Stimulated activated naive CD8-positive, alpha-beta T cell treated with anti-CD3 and anti-CD28 coated beads, Interleukin-15, amount 100 ng/mL, for 72 hours (primary cell): ENCODE measurements at regions not wholly inside any gene's neighbourhood (a gene's known extent, or its start where the extent isn't known, plus 50 kb on each side); places are given as distances from the start of the nearest gene placed in this dataset.

Experiments used
- ATAC-seq: fragments of 150-1000 bp; cut with Tn5 transposase; 2 replicates; pipeline ENCODE4 v1.10.0; 2021; ENCODE audit warnings: mild to moderate bottlenecking, moderate library complexity
- DNase-seq, 2 donors: peaks; one replicate each; pipeline ENCODE4 v3.0.0; 2021 to 2022
- H3K27ac Mint-ChIP-seq, 2 donors: one replicate each; pipeline ENCODE4 v1.8.0; 2022; ENCODE audit warnings: mild to moderate bottlenecking in 2 of 2, mixed read lengths in 2 of 2, moderate library complexity in 2 of 2
- H3K27me3 Mint-ChIP-seq: one replicate; pipeline ENCODE4 v1.8.0; 2022; ENCODE audit warnings: mixed read lengths
- H3K4me1 Mint-ChIP-seq: one replicate; pipeline ENCODE4 v1.8.0; 2022; ENCODE audit warnings: mild to moderate bottlenecking, mixed read lengths
- H3K4me3 Mint-ChIP-seq, 2 donors: one replicate each; pipeline ENCODE4 v1.8.0; 2022; ENCODE audit warnings: mild to moderate bottlenecking in 2 of 2, mixed read lengths in 2 of 2, moderate library complexity in 1 of 2
- H3K9me3 Mint-ChIP-seq, 2 donors: one replicate each; pipeline ENCODE4 v1.8.0; 2022; ENCODE audit warnings: mixed read lengths in 2 of 2

DNA sequence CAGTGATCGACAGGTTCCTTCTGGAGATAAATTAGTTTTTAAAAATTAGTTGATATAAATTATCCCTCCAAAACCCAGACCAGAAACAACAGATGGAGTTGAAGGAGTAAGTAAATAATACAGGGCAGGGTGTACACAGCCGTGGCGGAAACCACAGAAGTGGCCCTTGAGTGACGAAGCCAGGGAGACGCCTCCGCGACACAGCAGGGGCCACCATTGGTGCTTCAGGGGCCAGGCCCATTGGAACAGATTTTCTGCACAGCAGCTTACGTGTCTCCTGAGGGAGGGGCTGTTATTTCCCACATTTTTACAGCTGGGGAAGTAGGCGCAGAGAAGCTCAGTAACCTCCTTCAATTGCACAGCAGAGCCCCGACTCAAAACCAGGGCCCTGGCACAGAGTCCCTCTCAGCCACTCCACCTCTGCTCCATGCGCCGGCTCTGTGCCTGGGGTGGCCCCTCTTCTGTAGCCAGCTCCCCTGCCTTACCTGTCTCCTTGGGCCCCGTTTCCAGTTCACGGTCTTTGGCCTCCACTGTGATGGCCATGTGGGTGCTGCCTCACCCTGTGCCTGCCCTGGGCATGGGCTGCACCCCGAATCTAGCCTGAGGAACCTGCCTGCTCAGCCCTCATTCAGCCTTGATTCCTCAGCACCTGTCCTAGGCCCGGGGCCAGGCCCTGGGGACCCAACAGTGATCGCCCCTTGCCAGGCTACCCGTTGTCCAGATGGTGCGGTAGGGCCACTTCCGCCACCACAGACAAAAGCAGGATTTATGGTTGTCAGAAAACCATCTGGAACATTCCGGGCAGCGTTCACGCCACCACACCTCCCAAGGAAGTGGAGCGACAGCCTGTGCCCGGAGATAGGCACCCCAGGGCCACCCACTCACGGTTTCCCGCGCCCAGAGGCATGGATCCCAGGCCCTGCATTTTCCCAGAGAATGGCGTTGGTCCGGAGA lies 128.5 kb upstream of the GSE1 start:
- H3K27me3 Mint-ChIP-seq = no peaks in the 10 kb centered on the region
- no peak overlapping the region for H3K4me3 Mint-ChIP-seq
- no peak for ATAC-seq
- H3K27ac Mint-ChIP-seq = no peak overlapping the region
- no peaks in the 10 kb centered on the region for H3K9me3 Mint-ChIP-seq
- DNase-seq = no peak
- H3K4me1 Mint-ChIP-seq = peaks cover 5% of the 10 kb centered on the region

DNA sequence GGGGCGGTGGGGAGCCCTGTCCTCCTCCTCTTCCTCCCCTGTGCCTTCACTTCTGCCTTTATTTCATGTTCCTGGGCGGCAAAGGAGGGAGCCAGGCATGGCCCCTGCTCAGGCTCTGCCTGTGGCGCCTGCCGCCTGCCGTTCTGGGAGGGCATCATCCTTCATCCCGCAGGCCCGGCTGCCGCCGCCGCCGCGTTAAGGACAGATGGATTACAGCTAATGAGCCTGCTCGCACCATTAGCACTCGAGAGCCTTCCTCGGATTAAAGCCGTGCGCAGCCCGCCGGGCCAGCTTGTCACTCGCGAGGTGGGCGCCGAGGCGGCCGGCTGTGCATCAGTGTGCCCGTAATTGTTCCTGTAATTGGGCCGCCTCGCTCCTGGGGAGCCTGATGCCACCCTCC lies 127.7 kb upstream of the GSE1 start:
- no peak for ATAC-seq
- Mint-ChIP-seq H3K9me3 (no peaks in the 10 kb centered on the region), H3K27me3 (no peaks in the 10 kb centered on the region), H3K4me1 (no peaks in the 10 kb centered on the region), H3K27ac (no peak overlapping the region), H3K4me3 (no peak overlapping the region)
- no peak for DNase-seq

DNA sequence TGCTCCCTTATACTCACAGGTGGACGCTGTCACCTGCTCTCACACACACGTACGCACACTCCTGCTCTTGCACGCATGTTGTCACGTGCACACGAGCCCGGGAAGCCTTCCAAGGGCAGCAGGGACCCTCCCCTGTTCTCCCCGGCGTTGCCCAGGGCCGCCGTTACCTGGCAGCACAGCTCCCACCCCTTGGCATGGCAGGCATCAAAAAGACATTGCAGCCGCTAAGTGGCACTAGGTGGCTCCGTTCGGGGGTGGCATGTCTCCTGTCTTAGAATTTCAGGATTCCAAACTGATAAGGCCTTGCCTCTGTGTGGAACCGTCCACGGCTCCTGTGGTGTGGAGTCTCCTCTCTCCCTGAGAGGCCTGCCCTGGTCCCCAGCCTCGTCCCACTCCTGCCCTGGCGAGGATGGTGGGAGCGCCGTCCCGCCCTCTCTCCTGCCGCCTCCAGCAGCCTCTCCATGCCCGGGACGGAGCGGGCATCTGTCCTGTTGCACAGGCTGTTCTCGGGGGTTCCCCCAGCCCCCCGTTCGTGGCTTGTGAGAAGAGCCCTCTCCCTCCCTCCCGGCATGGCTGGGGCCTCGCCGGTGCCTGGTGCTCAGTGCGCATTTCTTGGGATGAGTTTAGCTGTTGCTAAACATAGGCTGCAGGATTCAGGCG lies 126.7 kb upstream of the GSE1 start:
- H3K27ac Mint-ChIP-seq = no peak overlapping the region
- H3K9me3 Mint-ChIP-seq = no peaks in the 10 kb centered on the region
- no peak for DNase-seq
- H3K4me3 Mint-ChIP-seq = no peak overlapping the region
- H3K27me3 Mint-ChIP-seq = no peaks in the 10 kb centered on the region
- ATAC-seq = no peak
- H3K4me1 Mint-ChIP-seq = peaks cover 6% of the 10 kb centered on the region

DNA sequence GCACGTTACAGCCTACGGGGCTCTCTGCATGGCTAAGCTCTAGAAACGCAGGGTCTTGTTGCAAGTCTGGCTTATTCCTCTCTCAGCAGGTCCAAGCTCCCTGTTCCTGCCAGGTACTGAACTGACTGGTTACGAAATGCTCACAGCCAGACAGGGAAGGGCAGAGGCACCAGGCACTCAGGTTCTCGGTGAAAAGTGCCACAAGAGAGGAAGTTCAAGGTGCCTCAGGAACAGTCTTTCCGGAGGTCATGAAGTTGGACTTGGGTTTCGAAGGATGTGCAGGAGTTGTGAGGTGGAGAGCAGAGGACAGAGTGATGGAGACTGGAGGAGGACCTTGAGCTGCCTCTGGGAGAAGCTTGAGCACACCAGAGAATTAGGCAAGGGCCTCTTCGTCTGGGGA lies 124.7 kb upstream of the GSE1 start:
- no peaks in the 10 kb centered on the region for H3K9me3 Mint-ChIP-seq
- no peak for DNase-seq
- H3K27ac Mint-ChIP-seq = peak overlapping the region in 1 of 2 donors; percentile 75
- no peak overlapping the region for H3K4me3 Mint-ChIP-seq
- ATAC-seq = no peak
- H3K4me1 Mint-ChIP-seq = peaks cover 23% of the 10 kb centered on the region
- no peaks in the 10 kb centered on the region for H3K27me3 Mint-ChIP-seq

DNA sequence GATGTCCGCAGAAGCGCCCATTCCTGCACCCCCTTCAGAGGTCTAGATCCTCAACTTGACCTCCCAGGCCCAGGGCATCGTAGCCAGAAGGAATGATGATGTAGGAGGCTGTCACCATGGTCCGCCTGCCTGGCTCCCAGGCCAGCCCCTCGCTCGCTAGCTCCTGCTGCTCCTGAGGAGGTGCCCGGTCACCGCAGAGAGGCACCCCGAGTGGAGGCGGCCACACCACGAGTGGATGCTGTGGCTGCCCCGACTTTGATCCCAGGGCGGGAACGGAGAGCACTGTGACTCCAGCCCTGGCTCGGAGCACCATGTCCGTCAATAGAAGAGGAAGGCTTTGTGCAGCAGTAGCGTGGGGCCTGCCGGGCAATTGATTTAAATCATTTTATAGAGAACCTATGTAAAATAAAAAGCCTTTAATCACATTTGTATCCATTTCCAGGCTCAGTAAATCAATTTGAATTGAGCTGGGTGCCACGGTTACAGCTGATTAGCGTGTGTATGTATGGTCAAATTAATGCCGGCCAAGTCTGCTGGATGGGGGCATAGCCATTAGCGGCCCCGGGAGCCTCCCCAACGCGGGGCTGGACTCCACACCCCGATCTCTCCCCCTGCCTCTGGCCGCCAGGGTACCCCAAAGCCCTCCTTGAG lies 122.6 kb upstream of the GSE1 start:
- Mint-ChIP-seq H3K4me3 (no peak overlapping the region), H3K9me3 (no peaks in the 10 kb centered on the region), H3K27ac (peak overlapping the region in 1 of 2 donors; percentile 31), H3K27me3 (no peaks in the 10 kb centered on the region), H3K4me1 (peaks cover 23% of the 10 kb centered on the region)
- DNase-seq (no peak), ATAC-seq (no peak)

DNA sequence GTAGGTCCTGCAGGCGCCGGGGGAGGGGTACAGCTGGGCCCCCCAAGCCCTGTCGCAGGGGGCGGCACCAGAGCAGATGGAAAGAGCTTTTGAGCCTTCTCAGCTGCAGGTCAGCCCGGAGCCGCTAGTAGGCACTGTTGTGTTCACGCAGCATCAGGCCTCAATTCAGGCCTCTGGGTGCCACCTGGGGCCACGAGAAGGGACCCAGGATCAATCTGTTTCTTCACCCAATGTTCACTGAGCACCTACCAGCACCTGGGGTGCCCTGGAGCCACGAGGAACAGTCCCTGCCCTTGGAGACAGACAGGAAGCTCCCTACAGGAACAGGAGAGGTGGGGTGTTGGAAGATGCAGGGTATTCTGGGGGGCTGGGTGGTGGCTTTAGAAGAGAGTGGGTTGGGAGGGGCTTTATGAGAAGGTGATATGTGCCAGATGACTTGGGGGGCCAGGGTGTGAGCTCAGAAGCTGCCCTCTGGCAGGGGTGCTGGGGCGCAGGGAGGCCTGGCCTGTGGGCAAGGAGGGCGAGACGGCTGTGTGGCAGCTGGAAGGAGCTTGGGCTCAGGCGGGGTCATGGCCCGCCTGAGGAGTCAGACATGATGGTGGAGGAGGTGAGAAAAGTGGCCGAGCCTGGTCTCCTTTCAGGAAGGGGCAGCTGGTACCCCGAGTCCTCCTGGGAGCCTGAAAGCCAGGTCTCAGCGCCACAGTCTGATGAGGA lies 121.9 kb upstream of the GSE1 start:
- Mint-ChIP-seq H3K4me1 (peaks cover 23% of the 10 kb centered on the region), H3K4me3 (peak overlapping the region in 1 of 2 donors; percentile 72), H3K9me3 (no peaks in the 10 kb centered on the region), H3K27ac (peak overlapping the region; percentile 79 to 92), H3K27me3 (no peaks in the 10 kb centered on the region)
- DNase-seq = peak; percentile 46 to 48
- ATAC-seq = peak; percentile 44

DNA sequence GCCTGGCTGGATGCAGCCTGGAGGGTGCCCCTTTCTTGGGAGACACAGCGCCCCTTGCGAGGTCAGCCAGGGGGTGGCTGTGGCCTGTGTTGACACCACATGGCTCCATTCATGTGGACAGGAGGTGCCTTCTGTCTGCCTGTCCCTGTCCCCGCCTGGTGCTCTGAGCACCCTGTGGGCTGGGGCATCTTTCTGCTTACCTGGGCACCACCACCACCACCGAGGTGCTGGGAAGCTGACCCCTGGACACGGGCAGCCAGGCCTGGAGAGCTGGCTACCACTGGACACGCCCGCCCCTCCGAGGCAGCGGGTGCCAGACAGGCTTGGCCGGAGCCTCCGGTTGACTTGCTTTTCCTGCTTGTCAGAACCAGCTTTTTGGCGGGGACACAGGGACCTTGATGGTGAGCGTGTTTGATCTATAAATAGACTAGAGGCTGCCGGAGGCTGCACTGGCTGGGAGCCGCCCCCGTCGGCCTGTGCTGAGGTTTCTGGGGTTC lies 121.3 kb upstream of the GSE1 start:
- Mint-ChIP-seq H3K4me3 (peak overlapping the region in 1 of 2 donors; percentile 57), H3K9me3 (no peaks in the 10 kb centered on the region), H3K27ac (no peak overlapping the region), H3K4me1 (peaks cover 23% of the 10 kb centered on the region), H3K27me3 (no peaks in the 10 kb centered on the region)
- ATAC-seq (peak; percentile 29), DNase-seq (no peak)

DNA sequence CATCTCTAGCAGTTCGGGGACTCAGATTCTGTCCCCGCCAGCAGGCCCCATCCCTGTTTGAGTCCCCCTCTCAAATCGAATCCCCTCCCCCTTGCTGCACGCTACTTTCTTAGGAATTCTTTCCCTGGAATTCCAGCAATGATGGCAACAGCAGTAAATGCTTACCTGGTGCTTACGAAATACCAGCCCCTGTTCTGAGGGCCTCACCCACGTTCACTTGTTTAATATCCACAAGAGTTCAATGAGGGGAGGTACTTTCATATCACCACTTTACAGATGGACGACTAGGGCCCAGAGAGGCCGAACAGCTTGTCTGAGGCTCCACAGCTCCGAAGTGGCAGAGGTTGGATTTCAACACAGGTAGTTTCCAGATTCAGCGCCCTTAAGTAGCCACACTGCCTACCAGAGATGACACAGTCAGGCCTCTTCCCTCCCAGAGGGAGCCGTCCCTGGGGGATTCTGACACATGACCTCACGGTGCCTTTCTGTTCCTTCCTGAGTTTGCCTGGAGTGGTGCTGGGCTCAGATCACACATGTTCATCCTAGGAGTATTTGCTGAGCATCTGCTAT lies 120.7 kb upstream of the GSE1 start:
- no peak for DNase-seq
- Mint-ChIP-seq H3K27me3 (no peaks in the 10 kb centered on the region), H3K27ac (no peak overlapping the region), H3K4me3 (peak overlapping the region in 1 of 2 donors; percentile 57), H3K4me1 (peaks cover 23% of the 10 kb centered on the region), H3K9me3 (no peaks in the 10 kb centered on the region)
- no peak for ATAC-seq

DNA sequence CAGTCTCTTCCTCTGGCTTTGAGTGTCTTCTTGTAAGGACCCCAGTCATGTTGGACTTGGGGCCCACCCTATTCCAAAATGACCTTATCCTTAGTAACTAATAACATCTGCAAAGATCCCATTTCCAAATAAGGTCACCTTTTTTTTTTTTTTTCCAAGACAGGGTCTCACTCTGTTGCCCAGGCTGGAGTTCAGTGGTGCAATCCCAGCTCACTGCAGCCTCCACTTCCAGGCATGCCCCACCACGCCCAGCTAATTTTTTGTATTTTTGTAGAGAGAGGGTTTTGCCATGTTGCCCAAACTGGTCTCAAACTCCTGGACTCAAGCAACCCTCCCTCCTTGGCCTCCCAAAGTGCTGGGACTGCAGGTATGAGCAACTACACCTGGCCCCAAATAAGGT lies 118.8 kb upstream of the GSE1 start:
- Mint-ChIP-seq H3K27ac (no peak overlapping the region), H3K27me3 (no peaks in the 10 kb centered on the region), H3K4me3 (no peak overlapping the region), H3K4me1 (peaks cover 23% of the 10 kb centered on the region), H3K9me3 (no peaks in the 10 kb centered on the region)
- no peak for ATAC-seq
- no peak for DNase-seq

DNA sequence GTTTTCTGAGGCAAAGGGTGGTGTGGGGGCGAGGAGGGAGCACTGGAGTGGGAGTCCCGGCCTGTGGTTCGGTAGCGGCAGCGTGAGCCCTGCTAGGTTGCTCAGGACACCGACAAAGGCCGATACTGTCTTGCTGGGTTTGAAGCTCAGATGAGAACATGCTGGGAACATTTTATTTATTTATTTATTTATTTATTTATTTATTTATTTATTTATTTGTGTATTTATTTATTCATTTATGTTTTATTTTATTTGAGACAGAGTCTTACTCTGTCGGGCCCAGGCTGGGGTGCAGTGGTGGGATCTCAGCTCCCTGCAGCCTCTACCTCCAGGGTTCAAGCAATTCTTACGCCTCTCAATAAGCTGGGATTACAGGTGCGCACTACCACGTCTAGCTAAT lies 117.9 kb upstream of the GSE1 start:
- Mint-ChIP-seq H3K4me3 (no peak overlapping the region), H3K27ac (no peak overlapping the region), H3K9me3 (no peaks in the 10 kb centered on the region), H3K4me1 (peaks cover 23% of the 10 kb centered on the region), H3K27me3 (no peaks in the 10 kb centered on the region)
- DNase-seq = no peak
- no peak for ATAC-seq

DNA sequence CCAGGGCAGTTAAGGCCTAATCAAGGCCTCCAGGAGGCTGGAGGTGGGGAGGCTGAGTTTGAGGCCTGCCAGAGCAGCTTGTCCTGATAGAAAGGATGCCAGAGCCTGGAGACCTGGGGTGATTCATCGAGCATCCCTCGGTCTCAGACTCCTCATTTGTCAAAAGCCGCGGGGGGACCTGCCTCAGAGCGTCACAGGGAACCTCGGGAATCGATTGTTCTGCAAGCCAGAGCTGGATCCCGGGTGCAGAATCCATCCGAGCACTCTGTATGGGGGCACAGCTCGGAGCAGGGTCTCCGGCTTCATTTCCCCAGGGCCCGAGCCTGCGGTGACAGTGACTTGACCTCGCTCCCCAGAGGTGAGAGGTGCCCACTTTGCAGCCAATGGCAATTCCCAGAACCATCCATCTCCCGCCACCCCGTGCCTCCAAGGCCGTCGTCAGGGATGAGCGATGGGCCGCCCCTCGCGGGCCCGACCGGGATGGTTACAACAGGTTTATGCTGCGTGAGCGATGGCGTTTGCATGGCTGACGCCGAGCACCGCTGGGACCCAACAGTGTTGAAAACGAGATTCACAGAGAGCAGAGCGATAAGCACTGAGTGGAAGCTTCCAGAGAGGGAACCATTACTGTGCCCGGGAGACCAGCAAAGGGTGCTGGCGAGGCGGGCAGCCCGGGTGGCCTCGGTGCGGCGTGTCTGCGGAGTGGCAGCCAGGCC lies 117.1 kb upstream of the GSE1 start:
- DNase-seq (no peak), ATAC-seq (no peak)
- H3K4me1 Mint-ChIP-seq = peaks cover 21% of the 10 kb centered on the region
- no peak overlapping the region for H3K27ac Mint-ChIP-seq
- no peaks in the 10 kb centered on the region for H3K27me3 Mint-ChIP-seq
- H3K4me3 Mint-ChIP-seq = no peak overlapping the region
- no peaks in the 10 kb centered on the region for H3K9me3 Mint-ChIP-seq

DNA sequence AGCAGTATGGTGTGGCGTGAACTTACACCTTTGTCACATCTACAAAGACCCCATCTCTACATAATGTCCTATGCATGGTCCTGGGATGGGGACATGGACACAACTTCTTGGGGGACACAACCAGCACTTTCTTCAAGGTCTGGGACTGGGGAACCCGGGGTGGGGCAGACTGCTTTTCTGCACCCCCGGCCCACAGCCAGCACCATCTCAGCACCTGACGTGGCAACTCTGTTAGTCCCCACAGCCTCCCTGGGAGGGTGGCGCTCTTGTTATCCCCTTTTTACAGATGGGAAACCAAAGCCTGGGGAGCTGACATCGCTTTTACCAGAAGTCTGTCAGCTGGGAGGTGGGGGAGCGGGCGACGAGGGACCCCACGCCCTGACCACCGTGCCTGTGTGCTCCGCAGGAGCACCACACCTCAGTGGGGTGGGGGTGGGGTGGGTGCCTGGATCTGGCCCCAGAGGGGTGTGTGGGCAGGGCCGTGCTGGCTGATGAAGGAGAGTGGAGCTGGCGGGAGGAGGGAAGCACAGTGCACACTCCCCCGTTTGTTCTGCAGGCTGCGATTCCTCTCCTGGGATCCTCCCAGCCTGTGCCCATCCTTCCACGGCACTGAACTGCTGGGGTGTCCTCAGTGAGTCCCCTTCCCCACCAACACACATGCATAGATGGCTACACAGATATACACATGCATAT lies 115.4 kb upstream of the GSE1 start:
- Mint-ChIP-seq H3K27me3 (no peaks in the 10 kb centered on the region), H3K4me1 (peaks cover 3% of the 10 kb centered on the region), H3K9me3 (no peaks in the 10 kb centered on the region), H3K4me3 (no peak overlapping the region), H3K27ac (no peak overlapping the region)
- ATAC-seq (no peak), DNase-seq (no peak)

DNA sequence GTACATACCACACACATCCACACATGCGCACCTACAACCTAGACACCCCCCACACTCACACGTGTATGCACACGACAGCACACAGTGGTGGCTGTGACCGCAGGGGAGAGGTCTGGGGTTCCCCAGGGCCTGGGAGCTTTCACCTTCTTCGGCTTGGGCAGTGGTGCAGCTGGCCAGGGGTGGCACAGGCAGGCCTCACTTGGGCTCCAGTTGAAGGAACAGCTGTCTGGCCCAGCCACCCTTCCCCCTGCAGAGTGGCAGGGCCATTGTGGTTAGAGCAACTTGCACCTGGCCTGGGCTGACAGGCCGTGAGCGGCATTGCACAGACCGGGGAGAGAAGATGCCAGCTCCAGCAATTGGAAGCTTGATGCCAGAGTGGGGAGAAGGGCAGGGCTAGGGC lies 114.5 kb upstream of the GSE1 start:
- no peaks in the 10 kb centered on the region for H3K9me3 Mint-ChIP-seq
- H3K4me3 Mint-ChIP-seq = no peak overlapping the region
- no peaks in the 10 kb centered on the region for H3K4me1 Mint-ChIP-seq
- no peak for DNase-seq
- H3K27ac Mint-ChIP-seq = no peak overlapping the region
- no peak for ATAC-seq
- no peaks in the 10 kb centered on the region for H3K27me3 Mint-ChIP-seq

DNA sequence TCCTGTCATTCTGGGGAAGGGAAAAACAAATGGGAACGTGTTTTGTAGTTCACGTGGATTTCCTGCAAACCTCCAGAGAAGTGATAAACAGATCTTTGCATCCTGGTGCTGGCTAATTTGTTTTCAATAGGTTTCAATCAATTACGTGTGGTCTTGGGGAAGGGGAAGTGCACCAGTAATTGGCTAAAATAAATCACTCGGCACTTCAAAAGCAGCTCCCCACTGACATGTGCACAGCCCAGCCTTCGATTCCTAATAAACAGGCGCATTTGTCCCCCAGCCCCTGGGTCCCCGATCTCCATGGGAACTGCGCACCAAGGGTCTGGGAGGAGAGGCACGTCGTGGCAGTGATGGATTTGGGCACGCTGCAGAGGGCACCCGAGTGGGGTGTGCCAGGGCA lies 112.9 kb upstream of the GSE1 start:
- no peaks in the 10 kb centered on the region for H3K27me3 Mint-ChIP-seq
- H3K27ac Mint-ChIP-seq = no peak overlapping the region
- no peaks in the 10 kb centered on the region for H3K4me1 Mint-ChIP-seq
- DNase-seq = no peak
- no peak for ATAC-seq
- no peaks in the 10 kb centered on the region for H3K9me3 Mint-ChIP-seq
- H3K4me3 Mint-ChIP-seq = no peak overlapping the region
